ENCODE measurements at regions not wholly inside any gene's neighbourhood (a gene's known extent, or its start where the extent isn't known, plus 50 kb on each side); places are given as distances from the start of the nearest gene placed in this dataset.

GRCh38 chr4:85149676-85150075 lies 183.2 kb upstream of the WDFY3 start:
- TF ChIP-seq CTCF (IDR thresholded peaks at IDR 0.05) = no peak
- TF ChIP-seq POLR2A (IDR thresholded peaks at IDR 0.05) = no peak
